Activated CD4-positive, CD25-positive, alpha-beta regulatory T cell treated with anti-CD3 and anti-CD28 coated beads, Interleukin-2, amount 50 U/mL, for 72 hours (primary cell): ENCODE measurements at regions not wholly inside any gene's neighbourhood (a gene's known extent, or its start where the extent isn't known, plus 50 kb on each side); places are given as distances from the start of the nearest gene placed in this dataset.

ENCODE experiments used
- DNase-seq: peaks from one replicate; pipeline ENCODE4 v3.0.0; 2021

DNA sequence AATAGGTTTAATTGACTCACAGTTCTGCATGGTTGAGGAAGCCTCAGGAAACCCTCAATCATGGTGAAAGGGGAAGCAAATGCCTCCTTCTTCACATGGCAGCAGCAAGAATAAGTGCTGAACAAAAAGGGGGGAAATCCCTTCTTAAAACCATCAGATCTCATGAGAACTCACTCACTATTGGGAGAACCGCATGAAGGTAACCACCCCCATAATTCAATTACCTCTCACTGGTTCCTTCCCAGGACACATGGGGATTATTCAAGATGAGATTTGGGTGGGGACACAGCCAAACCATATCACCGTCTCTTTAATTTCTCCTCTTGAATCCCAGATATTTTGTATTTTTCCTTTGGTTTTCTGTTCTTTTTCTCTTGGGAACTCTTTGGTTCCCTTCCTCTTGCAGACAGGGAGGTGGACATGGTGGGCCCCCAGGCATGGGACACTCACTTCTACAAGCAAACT is 223.6 kb downstream of the TBXT start:
- no peak for DNase-seq

DNA sequence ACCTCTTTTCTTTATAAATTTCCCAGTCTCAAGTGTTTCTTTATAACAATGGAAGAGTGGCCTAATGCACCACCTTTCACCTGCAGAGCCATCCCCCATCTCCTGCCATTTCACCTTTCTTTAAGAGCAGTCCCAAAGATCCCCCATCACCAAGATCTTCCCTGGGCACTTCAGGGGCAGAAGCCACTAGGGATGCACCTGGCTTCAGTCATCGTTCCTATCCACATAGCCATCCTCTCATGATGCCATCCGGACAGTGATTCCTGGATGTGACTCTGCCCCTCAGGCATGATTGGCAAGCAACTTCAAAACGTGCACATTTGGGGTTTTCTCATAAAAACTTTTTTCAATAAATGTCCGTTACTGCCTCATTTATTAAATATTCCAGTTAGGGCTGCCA is 225.9 kb downstream of the TBXT start:
- no peak for DNase-seq

DNA sequence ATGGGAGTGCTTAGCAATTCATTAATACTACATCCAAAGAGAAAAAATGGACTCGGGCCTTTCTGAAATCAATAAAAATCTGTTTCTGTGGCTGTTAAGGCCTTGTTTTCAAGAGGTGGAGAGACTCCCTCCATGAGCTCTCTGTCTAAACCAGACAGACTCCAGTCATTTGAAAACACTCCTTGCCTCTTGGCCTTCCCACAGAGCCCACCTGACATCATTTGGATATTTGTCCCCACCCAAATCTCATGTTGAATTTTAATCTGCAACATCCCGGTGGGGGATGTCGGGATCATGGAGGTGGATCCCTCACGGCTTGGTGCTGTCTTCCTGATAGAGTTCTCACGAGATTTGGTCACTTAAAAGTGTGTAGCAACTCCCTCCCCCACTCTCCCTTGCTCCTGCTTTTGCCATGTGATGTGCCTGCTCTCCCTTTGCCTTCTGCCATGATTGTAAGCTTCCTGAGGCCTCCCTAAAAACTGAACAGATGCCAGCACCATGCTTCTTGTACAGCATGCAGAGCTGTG is 226.3 kb downstream of the TBXT start:
- no peak for DNase-seq

DNA sequence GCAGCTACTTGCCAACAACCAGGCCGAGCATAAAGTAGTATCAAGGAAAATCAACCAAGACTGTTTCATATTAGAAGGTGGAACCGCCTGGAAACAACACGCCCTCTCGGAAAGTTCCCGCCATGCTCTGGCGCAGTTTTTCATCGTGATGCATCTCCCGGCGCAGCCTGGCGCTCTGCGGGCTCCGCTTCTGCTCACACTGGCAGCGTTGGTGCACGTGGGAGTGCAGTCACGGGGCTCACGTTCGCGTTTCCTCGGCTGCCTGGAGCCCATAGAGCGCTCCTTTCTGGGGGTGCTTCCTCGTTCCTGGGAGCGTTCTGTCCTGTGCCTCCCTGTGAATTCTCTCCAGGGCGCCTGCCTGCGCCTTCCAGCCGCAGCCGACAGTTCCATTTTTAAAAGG is 227.3 kb downstream of the TBXT start:
- no peak for DNase-seq

DNA sequence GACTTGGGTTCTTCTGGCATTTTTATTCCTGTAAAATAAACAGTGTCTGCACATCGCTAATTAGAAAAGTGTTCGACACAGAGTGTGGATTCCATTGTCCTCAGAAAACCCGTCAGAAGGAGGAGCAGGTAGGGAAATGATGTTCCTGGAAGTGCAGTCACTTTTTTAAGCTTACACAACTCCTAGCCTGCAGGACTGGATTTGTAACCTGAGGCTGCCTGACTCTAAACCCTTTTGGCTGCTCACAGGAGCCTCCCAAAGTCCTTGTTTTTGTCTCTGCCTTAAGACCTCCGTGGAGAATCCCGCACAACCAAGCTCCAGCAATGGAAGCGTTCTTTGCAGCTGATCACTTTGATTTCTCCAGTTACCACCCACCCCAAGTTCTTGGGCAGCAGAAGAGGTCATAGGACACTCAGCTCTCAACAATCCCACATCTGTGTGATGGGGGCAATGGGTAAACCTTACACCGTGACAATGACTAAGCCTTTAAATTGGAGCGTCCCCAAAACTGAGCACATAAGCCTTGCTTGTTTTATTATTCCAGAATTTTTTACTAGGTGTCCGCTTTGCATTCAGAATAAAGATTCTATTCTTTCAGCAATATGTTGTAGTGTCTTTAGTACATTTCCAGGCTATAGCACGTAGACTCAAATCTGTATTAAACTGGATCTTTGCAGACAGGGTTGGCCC is 227.9 kb downstream of the TBXT start:
- no peak for DNase-seq

DNA sequence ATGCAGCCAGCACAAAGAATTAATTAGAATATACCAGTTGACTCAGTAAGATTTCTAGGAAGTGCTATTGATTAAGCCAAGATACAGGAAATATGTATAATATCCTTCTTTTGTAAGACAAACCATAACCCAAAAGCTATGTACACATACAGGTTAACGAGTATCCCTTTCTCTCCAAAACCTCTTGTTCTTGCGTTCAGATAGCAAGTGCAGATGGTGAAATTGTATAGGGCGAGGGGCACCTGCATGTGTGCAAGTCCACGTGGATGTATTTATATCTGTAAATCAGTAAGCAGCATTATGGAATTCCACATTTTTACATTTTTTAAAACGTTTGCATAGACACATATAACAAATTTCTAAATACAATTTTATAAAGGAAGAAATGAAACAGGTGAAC is 228.6 kb downstream of the TBXT start:
- DNase-seq = no peak

DNA sequence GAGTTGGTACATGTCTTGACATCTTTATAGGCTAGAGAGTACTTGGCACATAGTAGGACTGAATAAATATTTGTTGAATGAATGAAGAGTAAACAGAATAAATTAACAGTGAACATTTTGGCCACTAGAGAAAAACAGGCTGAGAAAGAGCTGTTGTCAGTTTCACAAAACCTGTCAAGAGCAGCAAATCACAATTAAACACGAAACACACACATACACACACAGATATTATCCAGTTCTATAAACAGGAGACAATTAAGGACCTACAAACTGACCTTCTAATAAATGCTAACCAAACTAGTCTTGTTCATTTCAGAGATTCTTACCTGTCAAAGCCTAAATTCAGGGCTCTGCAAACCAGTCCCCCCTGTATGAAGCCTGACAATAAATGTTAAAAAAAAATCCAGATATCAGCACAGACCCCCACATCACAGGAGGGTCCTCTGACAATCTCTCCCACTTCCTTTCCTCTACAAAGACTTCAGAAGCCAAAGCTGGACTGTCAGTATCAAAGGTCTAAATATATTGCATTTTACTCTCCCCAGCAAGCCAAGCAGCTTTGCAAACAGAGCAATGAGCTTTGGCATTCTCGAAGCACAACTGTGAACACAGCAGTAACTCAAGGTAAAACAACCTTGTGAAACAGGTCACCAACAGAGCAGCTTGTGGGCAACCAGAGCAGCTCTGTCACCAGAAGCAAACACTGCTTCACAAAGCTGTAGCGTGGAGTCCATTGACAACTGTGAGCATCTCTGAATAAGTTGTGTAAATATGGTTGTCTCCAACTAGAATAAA is 229.9 kb downstream of the TBXT start:
- DNase-seq = no peak

DNA sequence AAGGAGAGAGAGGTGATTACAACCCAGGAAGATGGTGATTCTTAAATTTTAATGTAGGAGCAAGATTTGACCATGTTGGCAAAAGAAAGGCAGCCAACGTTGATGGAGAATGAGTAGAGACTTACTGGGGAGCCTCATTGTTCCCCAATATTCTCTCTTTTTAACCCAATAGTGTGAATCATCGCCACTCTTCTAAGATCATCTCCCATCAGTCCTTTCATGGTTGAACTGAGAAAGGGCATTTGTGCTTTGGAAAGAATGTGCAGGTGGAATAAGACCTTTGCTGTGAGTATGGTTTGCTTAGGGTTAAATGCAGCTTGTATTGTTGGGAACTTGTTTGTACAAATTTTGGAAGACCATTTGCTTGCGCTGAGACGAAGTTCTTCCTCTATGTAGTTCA is 231.0 kb downstream of the TBXT start:
- no peak for DNase-seq

DNA sequence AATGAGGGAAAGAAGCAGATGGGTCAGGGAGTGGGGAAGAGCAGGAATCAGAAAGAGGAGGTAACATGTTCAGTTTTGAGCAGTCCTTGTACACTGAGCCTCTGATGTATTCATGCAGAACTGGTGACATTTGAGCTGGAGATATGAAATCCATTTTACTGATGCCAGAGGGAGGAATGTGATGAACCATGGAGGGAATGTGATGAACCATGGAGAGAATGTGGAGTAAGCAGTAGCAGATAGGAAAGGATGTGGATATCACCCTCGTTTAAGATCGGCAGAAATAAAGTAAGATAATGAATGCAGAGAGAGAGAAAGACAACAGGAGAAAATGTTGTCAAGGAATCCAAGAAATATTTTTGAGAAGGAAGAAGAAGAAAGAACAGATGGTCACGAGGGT is 231.6 kb downstream of the TBXT start:
- DNase-seq = no peak

DNA sequence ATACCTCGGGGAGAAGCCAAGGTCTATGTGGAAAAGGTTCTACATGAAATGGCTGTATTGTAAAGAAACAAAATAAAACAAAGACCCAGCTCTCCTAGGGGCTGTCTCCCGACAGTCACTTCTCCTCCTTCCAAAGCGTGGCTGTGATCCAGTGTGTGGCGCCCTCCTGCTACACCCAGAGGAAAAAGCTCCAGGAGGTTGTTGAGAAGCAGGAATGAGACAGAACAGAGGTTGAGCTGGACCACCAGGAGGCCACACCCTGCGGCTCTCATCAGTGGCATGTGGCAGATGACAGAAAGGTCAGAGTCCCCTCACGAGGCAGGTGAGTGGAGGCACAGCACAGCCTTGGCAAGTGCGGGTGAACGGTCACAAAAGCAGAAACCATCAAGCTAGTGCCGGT is 236.0 kb downstream of the TBXT start:
- no peak for DNase-seq

DNA sequence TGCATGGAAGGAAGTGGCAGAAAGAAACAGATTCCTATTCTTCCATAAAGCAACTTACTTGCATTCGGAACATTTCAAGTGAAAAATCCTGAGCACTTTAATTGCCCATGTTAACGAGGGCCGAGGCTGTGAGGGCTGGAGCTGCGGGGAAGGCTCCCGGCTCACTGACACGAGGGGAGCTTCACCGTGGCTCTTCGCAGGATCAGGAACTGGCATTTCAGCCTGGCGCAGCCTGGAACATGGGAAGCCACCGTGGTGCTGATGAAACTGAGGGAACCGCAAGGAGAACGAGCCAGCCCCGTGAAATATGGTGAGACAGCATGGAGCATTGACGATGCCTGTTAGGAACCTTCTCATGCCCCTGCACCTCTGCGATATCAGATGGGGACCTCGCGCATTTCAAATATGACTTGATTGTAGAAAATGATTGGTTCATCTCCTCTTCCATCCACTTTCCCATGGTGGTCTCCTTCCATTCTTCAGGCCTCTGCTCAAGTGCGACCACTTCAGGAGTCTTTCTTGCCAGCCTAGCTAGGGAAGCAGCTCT is 236.9 kb downstream of the TBXT start:
- no peak for DNase-seq

DNA sequence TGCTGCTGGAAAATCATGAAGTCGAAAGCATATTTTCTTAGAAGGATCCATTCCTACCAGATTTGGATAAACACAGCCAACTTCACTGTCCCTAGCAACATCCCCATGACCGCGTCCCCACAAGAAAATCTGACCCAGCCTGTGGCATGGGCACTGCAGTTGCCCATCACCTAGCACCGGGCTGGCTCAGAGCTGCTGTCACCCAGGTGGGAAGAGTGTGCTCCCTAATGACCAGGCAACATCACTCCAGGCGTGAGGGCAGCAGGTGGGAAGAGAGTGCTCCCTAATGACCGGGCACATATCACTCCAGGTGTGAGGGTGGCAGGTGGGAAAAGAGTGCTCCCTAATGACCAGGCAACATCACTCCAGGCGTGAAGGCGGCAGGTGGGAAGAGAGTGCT is 238.0 kb downstream of the TBXT start:
- DNase-seq = no peak

DNA sequence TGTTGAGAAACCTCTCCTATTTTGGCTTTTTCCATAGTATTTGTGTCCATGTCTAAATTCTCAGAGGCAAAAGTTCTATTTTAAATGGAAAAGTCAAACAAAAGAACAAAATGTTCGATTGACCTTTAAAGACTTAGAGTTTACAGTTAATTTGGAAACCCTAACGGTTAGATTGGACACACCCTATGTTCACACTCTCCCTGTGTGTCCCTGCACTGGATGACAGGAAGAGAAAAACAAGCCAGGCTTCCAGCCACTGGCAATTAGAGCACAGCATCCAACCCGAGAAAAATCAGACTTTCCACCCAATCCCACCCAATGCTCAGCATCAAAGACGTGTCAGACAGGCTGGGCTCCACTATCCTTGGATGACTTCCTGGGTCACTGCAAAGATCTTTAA is 241.3 kb downstream of the TBXT start:
- no peak for DNase-seq

DNA sequence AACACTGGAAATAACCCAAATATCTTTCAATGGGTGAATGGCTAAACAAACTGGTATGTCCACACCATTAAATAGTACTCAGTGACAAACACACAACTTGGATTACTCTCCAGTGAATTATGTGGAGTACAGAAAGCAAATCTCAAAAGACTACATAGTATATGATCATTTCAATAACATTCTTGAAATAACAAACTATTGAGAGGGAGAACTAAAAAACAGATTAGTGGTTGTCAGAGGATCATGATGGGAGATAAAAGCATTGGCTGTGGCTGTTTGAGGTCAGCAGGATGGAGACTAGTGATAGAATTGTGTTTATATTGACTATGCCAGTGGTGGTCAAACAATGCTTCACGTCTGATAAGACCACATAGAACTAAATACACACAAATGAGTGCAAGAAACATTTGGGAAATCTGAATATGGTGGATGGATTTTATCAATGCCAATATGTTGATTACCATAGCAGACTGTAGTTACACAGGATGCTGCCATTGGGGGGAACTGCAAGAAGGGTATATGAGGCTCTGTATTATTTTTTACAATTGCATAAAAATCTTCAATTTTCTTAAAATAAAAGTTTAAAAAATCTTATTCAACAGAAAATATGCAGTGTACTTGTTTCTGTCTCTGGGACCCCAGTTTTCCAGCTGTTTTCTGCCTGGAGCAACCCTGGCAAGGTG is 242.0 kb downstream of the TBXT start:
- no peak for DNase-seq

DNA sequence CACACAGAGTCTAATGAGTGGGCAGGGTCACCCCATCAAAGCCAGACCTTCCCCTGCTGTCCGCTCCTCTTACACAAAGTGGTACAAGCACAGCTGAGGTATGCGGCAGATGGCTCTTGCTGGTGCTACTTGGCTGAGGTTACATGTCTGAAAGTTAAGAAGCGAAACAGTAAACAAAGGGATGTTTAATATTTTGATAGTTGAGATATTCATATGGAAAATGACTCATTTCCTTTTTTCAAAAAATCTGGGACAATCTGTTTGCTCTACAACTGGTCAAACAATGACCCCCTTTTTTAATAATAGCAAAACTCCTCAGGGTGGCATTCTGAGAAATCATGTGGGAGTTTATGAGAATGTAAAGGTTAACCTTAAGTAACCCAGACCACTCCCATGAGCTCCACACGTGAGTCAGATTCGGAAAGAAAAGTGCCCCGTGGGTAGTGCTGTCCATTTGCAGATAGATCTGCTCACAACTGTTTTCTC is 245.3 kb downstream of the TBXT start:
- DNase-seq = no peak

DNA sequence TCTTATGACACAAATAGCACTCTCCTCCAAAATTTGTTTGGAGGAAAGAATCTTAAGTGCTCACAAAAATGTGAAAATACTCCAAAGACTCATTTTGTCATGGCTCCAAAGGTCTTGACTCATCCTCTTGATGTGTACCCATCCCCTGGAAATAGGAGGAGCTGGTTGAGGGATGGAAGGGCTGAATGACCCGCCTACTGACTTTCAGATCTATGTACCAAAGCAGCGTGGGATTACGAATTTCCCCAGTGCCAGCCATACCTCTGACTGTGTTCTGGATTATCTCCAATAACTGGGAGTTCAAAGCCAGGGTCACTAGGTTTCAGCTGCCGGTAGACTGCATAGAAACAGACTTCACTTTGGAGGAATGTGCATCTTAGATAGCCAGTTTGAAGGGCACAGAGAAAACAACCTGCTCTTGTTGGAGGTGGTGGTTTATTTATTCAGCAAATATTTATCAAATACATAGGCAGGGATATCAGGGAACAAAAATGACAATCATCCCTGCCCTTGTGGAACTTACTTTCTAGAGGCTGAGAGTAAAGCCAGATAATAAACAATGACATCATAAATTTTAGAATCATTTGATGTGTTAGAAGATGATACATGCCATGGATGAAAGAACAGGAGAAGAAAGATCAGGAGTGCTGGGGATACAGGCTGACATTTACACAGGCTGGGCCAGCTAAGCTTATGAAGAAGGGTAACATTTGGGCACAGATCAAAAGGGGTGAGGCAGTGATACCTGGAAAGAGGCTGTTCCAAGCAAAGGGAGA is 246.6 kb downstream of the TBXT start:
- DNase-seq = no peak

DNA sequence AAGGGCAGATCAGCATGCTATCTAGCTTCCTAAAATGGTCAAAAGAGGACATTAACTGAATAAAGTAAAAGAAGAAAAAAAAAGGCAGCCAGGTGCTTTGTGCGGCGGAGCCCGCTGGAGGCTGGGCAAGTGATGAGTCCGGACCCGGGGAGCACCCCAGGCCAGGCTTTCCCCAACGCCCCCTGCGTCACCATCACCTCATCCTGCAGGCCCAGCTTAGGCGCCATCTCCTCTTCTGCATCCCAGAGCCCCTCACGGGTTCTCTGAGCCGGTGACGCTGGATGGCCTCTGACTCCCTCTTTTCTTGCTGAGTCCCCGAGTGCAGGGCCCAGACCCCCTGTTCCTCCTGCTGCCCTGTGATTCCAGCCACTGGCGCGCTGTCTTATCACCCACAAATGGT is 250.1 kb downstream of the TBXT start:
- no peak for DNase-seq

DNA sequence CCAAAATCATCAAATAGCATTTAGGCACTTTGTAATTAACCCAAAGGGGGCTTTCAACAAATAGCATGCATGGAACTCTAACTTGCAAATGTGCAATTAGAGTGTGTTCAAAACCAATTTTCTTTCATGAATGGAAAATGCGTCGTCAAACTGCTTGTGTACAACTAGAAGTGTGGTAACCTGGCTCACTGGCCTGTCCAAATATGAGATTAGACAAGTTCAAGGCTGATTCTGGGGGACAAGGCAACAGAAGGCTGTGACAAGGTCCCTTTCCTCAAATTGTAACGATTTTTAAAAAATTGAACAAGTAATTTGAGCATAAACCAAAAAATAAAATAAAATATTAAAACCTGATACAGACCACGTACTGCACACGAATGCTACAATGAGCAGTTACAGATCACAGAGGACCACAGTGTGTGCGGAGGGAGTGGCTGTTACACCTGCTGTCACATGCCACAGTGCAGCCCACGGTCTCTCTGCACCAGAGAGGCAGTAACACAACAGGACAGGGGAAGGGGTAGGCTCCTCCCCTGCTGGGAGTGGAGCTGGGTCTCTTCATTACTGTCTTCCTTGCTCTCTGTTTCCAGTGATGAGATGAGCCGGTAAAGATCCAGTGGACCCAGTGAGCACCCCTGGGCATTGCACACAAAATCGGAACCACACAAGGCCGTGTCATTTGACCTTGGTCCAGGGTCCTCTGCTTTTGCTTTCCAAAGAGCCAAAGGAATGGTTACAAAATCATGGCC is 252.2 kb upstream of the PDE10A start:
- DNase-seq = no peak

DNA sequence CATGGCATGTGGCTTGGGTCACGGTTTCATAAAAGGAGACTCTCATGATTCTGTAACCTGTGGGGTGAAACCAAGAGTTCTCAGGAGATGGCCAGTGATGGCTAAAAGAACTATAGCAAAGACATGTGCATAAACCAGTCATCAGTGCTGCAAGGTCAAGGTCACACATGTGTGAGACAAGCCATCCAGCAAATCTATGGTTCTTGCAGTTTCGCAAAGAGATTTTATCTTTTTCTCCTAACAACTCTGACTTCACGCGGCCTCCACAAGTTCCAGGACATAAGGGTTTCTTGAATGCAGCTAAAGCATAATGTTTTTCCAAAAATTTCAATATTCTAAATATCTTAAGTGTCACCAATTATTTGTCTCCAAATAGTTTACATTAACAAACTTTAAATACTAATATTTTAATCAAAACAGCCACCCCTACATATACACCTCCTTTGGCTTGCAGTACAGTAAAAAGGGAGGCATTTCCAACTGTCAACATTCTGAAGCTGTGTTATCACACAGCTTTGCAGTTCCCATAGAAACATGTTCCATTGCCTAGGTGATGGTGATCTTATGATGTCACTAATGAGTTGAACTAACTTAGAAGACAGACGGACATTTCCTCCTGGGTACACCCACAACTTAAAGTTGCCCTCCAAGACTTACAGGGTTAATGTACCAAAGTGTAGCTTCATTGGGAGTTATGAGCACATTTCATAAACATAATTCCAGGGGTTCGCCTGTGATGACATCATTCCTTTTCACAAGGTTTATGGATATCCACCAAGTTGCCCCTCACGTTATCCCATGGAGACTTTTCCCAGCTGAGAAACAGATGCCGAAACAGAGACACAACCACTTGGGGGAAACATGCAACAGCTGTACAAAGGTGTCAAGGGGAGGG is 250.9 kb upstream of the PDE10A start:
- DNase-seq = no peak

DNA sequence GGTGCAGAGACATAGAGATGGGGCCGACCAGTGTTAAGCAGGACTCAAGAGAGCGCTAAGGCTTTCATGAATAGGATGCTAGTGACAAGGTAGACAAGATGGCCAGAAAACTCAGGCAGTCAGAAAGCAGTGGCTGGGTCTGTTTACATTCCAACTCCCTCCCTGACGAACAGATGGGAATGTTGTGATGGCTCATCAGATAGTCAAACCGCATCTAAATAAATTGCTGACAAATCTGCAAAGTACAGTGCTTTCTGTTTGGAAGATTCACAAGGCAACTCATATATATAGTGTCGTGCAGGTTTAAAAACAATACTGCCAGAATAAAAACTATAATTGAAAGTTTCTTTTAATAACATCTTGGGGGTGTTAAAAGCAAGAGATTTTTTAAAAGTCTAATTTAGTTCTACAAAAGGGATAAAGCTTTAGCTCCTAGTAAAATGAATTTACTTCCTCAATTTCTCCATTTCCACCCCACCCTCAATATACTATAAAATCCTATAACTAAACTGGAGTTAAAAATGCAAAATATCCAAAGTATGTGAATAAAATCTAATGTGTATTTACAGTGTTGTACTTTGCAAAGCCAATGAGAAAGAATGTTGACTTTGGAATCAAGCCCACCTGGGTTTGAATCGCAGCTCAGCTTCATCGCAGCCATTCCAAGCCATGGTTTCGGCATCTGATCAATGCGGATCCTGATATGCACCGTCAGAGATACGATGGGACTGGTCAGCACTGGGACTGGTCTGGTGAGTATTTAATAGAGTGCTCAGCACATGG is 247.3 kb upstream of the PDE10A start:
- no peak for DNase-seq
